ENCODE measurements at regions not wholly inside any gene's neighbourhood (a gene's known extent, or its start where the extent isn't known, plus 50 kb on each side); places are given as distances from the start of the nearest gene placed in this dataset.
A peak's percentile ranks its signal among the peaks of the same experiment; 100 is the strongest.

DNA sequence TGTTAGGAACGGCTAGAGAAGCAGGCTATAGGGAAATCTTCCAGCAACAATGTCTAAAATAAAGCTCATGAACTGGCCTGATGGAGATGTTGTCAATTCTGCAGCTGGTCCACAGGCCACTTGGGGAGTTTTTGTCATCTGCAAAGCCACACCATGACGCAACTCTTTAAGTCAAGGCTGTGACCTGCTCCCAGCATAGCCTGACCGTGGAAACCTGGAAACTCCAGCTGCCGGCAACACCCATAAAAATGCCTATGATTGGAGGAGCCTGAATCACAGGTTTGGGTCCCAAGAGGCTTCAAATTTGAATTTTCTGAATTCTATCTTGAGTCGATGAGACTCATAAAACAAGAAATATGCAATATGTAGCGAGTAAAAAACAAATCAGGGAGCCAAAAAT lies 969.2 kb upstream of the PRKX start:
- DNase-seq, result peak in 2 of 7 donors; percentile 8 to 22
- H3K27ac ChIP-seq, result no peak overlapping the region
- 43 to 70% (median 57%) methylated on average over 6 of the region's 6 CpGs for WGBS, 4 donors
- no peaks in the 10 kb centered on the region for H3K36me3 ChIP-seq (replicated peaks in 1 of 2)
- H3K27me3 ChIP-seq, result no peaks in the 10 kb centered on the region
- intact Hi-C loops (cut with DNase I), result no loop called here
- no peaks in the 10 kb centered on the region for H3K9me3 ChIP-seq (replicated peaks in 1 of 3)
- no peak overlapping the region for H3K4me3 ChIP-seq
- H3K4me1 ChIP-seq (replicated peaks in 1 of 2), result no peaks in the 10 kb centered on the region
- TF ChIP-seq, protein P1, sequence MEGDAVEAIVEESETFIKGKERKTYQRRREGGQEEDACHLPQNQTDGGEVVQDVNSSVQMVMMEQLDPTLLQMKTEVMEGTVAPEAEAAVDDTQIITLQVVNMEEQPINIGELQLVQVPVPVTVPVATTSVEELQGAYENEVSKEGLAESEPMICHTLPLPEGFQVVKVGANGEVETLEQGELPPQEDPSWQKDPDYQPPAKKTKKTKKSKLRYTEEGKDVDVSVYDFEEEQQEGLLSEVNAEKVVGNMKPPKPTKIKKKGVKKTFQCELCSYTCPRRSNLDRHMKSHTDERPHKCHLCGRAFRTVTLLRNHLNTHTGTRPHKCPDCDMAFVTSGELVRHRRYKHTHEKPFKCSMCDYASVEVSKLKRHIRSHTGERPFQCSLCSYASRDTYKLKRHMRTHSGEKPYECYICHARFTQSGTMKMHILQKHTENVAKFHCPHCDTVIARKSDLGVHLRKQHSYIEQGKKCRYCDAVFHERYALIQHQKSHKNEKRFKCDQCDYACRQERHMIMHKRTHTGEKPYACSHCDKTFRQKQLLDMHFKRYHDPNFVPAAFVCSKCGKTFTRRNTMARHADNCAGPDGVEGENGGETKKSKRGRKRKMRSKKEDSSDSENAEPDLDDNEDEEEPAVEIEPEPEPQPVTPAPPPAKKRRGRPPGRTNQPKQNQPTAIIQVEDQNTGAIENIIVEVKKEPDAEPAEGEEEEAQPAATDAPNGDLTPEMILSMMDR (IDR thresholded peaks at IDR 0.05), result no peak
- TF ChIP-seq POLR2A (IDR thresholded peaks at IDR 0.05), result no peak

DNA sequence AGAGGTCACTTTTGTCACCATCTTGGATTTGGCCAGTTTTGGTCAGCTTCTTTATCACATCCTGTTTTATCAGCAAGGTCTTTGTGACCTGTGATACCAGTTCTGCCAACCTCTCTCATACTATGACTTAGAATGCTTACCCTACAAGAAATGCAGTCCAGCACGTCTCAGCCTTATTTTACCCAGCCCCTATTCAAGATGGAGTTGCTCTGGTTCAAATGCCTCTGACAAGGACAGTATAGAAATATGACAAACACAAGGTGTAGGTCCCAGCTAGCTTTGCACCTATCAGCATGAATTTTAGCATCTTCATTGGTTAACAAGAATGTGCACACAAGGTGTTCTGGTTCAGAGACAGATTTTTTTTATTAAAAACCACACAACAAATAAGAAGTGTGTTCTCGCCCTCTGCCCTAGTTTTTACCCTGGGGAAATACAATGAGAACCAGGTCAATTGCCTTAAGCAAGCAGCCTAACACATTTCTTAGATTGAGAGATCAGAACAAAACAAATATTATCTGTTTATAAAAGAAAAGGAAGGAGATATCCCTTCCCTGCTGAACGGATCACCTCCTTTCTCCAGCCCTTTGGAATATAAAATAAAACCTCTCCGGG lies 962.3 kb upstream of the PRKX start:
- Histone ChIP-seq H3K4me3 (no peak overlapping the region), H3K27me3 (no peaks in the 10 kb centered on the region), H3K36me3 (replicated peaks in 1 of 2) (no peaks in the 10 kb centered on the region), H3K4me1 (replicated peaks in 1 of 2) (no peaks in the 10 kb centered on the region), H3K27ac (no peak overlapping the region), H3K9me3 (replicated peaks in 1 of 3) (no peaks in the 10 kb centered on the region)
- no peak for DNase-seq
- WGBS, 4 donors, result 45 to 58% (median 54%) methylated on average over 4 of the region's 4 CpGs
- intact Hi-C loops (cut with DNase I), result no loop called here
- TF ChIP-seq, protein P1 (IDR thresholded peaks at IDR 0.05), result no peak
- TF ChIP-seq POLR2A (IDR thresholded peaks at IDR 0.05), result no peak

DNA sequence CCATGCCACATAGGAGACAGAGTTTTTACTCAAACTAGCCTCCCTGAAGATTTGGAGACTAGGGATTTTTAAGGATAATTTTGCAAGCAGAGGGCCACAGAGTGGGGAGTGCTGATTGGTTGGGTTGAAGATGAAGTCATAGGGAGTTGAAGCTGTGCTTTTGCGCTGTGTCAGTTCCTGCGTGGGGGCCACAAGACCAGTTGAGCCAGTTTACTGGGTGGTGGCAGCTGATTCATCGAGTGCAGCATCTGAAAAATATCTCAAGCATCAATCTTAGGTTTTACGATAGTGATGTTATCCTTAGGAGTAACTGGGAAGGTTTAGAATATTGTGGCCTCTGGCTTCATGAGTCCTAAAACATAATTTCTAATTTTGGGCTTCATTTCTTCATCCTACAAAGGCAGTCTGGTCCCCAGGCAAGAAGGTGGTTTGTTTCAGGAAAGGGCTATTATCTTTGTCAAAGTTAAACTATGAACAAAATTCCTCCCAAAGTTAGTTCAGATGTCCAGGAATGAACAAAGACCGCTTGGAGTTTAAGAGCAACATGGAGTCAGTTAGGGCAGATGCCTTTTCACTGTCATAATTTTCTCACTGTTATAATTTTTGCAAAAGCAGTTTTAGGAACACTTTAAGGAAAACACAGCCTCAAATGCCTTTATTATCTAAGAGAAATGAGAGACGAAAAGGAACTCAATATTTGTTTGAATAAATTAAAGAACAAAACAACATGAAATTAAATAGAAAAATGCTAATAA lies 960.8 kb upstream of the PRKX start:
- Histone ChIP-seq H3K4me3 (no peak overlapping the region), H3K36me3 (replicated peaks in 1 of 2) (no peaks in the 10 kb centered on the region), H3K9me3 (replicated peaks in 1 of 3) (no peaks in the 10 kb centered on the region), H3K27me3 (no peaks in the 10 kb centered on the region), H3K27ac (no peak overlapping the region), H3K4me1 (replicated peaks in 1 of 2) (no peaks in the 10 kb centered on the region)
- WGBS, 4 donors, result 74 to 86% (median 83%) methylated on average over 6 of the region's 6 CpGs
- intact Hi-C loops (cut with DNase I), result no loop called here
- TF ChIP-seq, protein P1 (IDR thresholded peaks at IDR 0.05), result no peak
- no peak for TF ChIP-seq POLR2A (IDR thresholded peaks at IDR 0.05)
- DNase-seq, result no peak

DNA sequence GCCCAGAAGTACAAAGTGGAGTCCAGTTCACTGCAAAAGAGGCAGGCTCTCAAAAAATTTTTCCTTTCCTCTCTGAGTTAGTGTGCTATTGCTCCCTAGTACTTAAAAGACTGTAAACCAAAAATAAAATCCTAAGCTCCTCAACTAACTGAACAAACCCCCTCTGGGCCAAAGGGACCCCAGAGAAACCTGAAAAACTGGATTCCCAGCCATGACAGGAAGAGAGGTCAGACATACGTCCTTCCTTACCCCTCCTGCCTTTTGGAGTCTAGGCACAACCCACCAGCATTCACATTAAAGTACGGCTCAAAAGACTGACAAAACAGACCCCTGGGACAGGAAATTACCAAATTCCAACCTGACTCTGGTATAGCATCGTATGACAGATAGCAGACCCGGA lies 957.9 kb upstream of the PRKX start:
- H3K4me3 ChIP-seq, result no peak overlapping the region
- no peaks in the 10 kb centered on the region for H3K36me3 ChIP-seq (replicated peaks in 1 of 2)
- H3K4me1 ChIP-seq (replicated peaks in 1 of 2), result no peaks in the 10 kb centered on the region
- TF ChIP-seq, protein P1 (IDR thresholded peaks at IDR 0.05), result no peak
- no peak for TF ChIP-seq POLR2A (IDR thresholded peaks at IDR 0.05)
- no peaks in the 10 kb centered on the region for H3K9me3 ChIP-seq (replicated peaks in 1 of 3)
- no peak overlapping the region for H3K27ac ChIP-seq
- H3K27me3 ChIP-seq, result no peaks in the 10 kb centered on the region
- DNase-seq, result no peak
- intact Hi-C loops (cut with DNase I), result no loop called here
- WGBS, 4 donors, result 53 to 79% (median 63%) methylated on average over 1 to 4 of the region's 4 CpGs
